Kidney (tissue), 13 donors: ENCODE measurements at regions not wholly inside any gene's neighbourhood (a gene's known extent, or its start where the extent isn't known, plus 50 kb on each side); places are given as distances from the start of the nearest gene placed in this dataset.

Experiments
- DNase-seq, 5 donors: peaks; one replicate each; pipeline ENCODE4 v3.0.0-alpha.2; 2013 to 2020
- FAIRE-seq: peaks from 2 replicates; lab custom pipeline; 2012; peaks lifted over from hg19 to GRCh38; lab: Jason Lieb, UNC
- H3K27ac ChIP-seq, 2 donors: one replicate each; pipeline ENCODE4 v1.7.0; 2013; ENCODE audit warnings: low read depth in 2 of 2, low read length in 2 of 2, inconsistent platforms in 1 of 2
- H3K27me3 ChIP-seq: one replicate; pipeline ENCODE4 v1.7.1; 2013; ENCODE audit warnings: low read length, inconsistent platforms; ENCODE audit not compliant: control insufficient read depth, insufficient read depth
- H3K36me3 ChIP-seq, 3 donors: one replicate each; pipeline versions ENCODE4 v1.7.0 to v1.7.1; 2013; ENCODE audit warnings: low read length in 3 of 3, control low read depth in 1 of 3, inconsistent platforms in 1 of 3; ENCODE audit not compliant: insufficient read depth in 3 of 3, control insufficient read depth in 2 of 3
- H3K4me1 ChIP-seq, 3 donors: one replicate each; pipeline versions ENCODE4 v1.7.0 to v1.7.1; 2013; ENCODE audit warnings: low read length in 3 of 3, inconsistent platforms in 1 of 3, low read depth in 1 of 3; ENCODE audit not compliant: control insufficient read depth in 2 of 3, insufficient read depth in 2 of 3
- H3K4me3 ChIP-seq, 3 donors: one replicate each; pipeline versions ENCODE4 v1.7.0 to v1.8.1; 2013; ENCODE audit warnings: low read length in 3 of 3, control low read depth in 1 of 3, inconsistent platforms in 1 of 3
- H3K9ac ChIP-seq, 3 donors: one replicate each; pipeline versions ENCODE4 v1.7.0 to v1.7.1; 2013; ENCODE audit warnings: low read length in 3 of 3, control low read depth in 1 of 3, inconsistent platforms in 1 of 3
- H3K9me3 ChIP-seq, 3 donors: one replicate each; pipeline versions ENCODE4 v1.7.0 to v1.7.1; 2013; ENCODE audit warnings: low read length in 3 of 3, control low read depth in 1 of 3, inconsistent platforms in 1 of 3; ENCODE audit not compliant: control insufficient read depth in 2 of 3, insufficient read depth in 1 of 3
- intact Hi-C: fragments of 100-400 bp; cut with DNase I; formaldehyde crosslinking; loops from one replicate; pipeline ENCODE4 v1.11.1; 2022
- TF ChIP-seq, protein P1 (sequence below): IDR thresholded peaks from 3 replicates; pipeline ENCODE4 v1.5.1; 2012; ENCODE audit warnings: mild to moderate bottlenecking, moderate library complexity, borderline replicate concordance; ENCODE audit not compliant: insufficient read depth; ENCODE audit errors: extremely low read depth
- donor health status: control.
- donor health status: control.
- donor health status: control.
- donor health status: control.
- donor health status: control.
- donor health status: DM: yes; HTN: yes; CAD: no.
- donor health status: Normal renal cell carcinoma (clear cell type).

DNA sequence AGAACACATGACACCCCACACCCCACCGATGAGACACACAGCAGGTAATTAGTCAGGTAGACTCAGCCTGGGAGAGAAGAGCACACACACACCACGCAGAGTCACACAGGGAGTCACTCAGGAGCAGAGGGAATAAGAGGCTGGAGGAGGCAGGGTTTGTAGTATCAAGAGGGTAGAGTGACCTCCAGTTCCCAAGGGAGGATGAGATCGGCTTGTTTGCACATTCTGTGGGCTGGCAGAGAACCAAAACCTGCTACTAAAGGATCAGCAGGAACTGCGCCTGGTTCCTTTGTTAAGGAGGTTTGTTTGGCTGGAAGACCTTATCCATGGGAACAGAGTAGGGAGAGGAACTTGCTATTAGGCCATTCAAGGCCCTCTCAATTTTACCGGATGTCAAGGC, 281.4 kb upstream of the SLCO3A1 start:
- FAIRE-seq, result no peak

DNA sequence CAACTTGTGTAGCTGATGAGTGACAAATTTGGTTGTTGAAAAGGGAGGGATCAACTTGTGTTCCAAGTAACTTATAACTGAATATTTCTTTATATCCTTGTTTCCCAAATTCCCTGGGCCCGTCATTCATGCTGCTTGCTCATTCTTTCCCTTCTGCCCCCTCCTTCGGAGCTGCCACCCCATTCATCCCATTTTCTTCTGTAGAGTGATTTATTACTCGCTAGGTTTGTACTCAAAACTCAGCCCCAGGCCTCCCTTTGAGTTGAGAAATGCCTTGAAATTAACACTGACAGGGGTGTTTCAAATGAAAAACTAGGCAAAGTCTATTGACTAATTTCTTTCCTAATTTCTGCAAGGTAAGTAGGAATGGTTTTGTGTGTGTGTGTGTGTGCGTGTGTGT, 277.4 kb upstream of the SLCO3A1 start:
- no peak for FAIRE-seq
- Histone ChIP-seq H3K4me1 (no peaks in the 10 kb centered on the region), H3K27me3 (no peaks in the 10 kb centered on the region), H3K36me3 (no peaks in the 10 kb centered on the region), H3K27ac (no peak overlapping the region), H3K9ac (no peak overlapping the region), H3K9me3 (no peaks in the 10 kb centered on the region), H3K4me3 (no peak overlapping the region)
- intact Hi-C loops, result no loop called here
- DNase-seq, result peak in 1 of 5 donors; percentile 4
- TF ChIP-seq, protein P1, sequence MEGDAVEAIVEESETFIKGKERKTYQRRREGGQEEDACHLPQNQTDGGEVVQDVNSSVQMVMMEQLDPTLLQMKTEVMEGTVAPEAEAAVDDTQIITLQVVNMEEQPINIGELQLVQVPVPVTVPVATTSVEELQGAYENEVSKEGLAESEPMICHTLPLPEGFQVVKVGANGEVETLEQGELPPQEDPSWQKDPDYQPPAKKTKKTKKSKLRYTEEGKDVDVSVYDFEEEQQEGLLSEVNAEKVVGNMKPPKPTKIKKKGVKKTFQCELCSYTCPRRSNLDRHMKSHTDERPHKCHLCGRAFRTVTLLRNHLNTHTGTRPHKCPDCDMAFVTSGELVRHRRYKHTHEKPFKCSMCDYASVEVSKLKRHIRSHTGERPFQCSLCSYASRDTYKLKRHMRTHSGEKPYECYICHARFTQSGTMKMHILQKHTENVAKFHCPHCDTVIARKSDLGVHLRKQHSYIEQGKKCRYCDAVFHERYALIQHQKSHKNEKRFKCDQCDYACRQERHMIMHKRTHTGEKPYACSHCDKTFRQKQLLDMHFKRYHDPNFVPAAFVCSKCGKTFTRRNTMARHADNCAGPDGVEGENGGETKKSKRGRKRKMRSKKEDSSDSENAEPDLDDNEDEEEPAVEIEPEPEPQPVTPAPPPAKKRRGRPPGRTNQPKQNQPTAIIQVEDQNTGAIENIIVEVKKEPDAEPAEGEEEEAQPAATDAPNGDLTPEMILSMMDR, result no peak

More for the DNA sequence above, 281.4 kb upstream of the SLCO3A1 start:
- Histone ChIP-seq H3K4me1 (no peaks in the 10 kb centered on the region), H3K27me3 (no peaks in the 10 kb centered on the region), H3K4me3 (no peak overlapping the region), H3K36me3 (no peaks in the 10 kb centered on the region), H3K9me3 (no peaks in the 10 kb centered on the region), H3K27ac (no peak overlapping the region), H3K9ac (no peak overlapping the region)
- no peak for DNase-seq
- intact Hi-C loops, result no loop called here
- TF ChIP-seq, protein P1, result no peak

DNA sequence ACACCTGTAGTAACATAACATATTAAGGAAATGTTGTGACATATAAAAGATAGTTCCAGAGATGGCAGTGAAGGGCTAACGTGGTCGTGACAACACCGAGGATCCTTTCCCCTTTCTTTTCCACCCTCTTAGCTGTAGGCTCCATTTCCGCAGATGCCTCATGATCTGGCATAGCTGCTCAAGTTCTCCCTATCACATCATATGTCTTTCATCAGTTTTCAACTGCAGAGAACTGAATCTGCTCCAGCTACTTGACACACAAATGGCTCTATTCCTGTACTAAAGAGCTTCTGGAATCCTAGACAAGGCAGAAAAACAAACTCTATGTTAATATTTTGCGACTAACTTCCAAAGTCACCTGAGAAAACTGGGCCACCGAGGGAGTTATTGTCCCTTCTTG, 275.0 kb upstream of the SLCO3A1 start:
- Histone ChIP-seq H3K4me1 (no peaks in the 10 kb centered on the region), H3K27ac (no peak overlapping the region), H3K9me3 (no peaks in the 10 kb centered on the region), H3K27me3 (no peaks in the 10 kb centered on the region), H3K36me3 (no peaks in the 10 kb centered on the region), H3K9ac (no peak overlapping the region), H3K4me3 (no peak overlapping the region)
- TF ChIP-seq, protein P1, result no peak
- DNase-seq, result no peak
- intact Hi-C loops, result no loop called here
- no peak for FAIRE-seq

DNA sequence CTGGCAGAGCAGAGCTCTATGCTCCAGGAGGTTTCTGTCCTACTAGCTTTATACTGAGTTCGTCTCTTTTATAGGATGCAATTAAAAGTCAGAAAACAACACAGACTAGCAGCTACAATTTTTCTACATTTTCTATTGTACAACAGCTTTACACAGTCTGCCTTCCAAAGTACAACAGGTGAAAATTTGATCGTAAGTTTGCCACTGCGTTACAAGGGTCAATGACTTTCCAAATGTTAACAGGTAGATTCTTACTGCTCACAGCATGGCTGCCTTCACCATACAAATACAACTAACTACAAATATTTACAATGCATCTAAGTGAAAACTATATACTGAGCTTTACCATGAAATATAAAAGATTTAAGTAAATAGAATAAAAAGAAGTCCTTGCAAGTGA, 268.6 kb upstream of the SLCO3A1 start:
- intact Hi-C loops, result no loop called here
- no peak overlapping the region for H3K9ac ChIP-seq
- H3K9me3 ChIP-seq, result no peaks in the 10 kb centered on the region
- no peak overlapping the region for H3K27ac ChIP-seq
- DNase-seq (no peak), FAIRE-seq (no peak)
- no peak overlapping the region for H3K4me3 ChIP-seq
- H3K36me3 ChIP-seq, result no peaks in the 10 kb centered on the region
- H3K27me3 ChIP-seq, result no peaks in the 10 kb centered on the region
- TF ChIP-seq, protein P1, result no peak
- no peaks in the 10 kb centered on the region for H3K4me1 ChIP-seq
